ENCODE measurements at regions not wholly inside any gene's neighbourhood (a gene's known extent, or its start where the extent isn't known, plus 50 kb on each side); places are given as distances from the start of the nearest gene placed in this dataset.

DNA sequence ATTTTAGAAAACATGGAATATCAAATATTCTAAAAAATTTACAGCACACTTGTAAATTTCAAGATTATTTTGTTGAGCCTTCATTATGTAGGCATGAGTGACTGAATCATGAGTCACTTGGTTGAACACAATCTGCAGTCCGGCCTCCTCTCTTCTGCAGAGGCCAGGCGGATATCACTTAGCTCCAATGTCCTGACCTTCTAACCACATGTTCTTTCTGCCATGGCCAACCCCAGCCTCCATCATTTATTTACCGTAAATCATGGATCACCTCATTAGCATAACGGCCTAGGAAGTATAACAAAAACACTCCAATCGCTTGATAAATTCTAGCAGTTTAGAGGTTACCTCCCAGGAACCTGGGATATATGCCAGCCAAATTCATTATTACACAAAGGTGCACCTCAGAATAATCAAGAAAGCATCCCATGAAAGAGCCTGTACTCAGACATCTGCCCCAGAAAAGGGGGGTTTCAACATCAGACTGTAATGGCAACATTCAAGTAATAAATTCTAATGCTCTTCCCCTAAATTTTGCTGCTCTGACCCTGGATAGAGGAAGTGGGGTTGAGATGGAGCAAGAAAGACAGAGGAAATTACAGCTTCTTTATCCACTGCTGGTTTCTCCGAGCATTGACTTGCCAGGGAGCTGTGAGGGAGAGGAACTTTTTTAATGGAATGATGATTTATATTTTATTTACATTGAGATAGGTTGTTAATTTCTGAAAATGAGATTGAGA lies 2153.6 kb upstream of the AGA start:
- BruUV-seq (replicated peaks), result no TSS peak
- Histone ChIP-seq H3K9me3 (replicated peaks; ENCODE audit: control insufficient read depth, insufficient read depth, low read length) (no peaks in the 10 kb centered on the region), H3K4me3 (no peak overlapping the region), H3K27ac (ENCODE audit: control insufficient read depth, insufficient read depth) (no peak overlapping the region), H3K79me2 (ENCODE audit: control insufficient read depth, insufficient read depth, low read length) (no peaks in the 10 kb centered on the region), H4K20me1 (ENCODE audit: control insufficient read depth, insufficient read depth) (no peaks in the 10 kb centered on the region), H3K36me3 (ENCODE audit: control insufficient read depth in 2 of 2, insufficient read depth in 2 of 2, low read length in 1 of 2) (no peaks in the 10 kb centered on the region), H3K9ac (ENCODE audit: control insufficient read depth, insufficient read depth, low read length) (no peak overlapping the region), H2AFZ (ENCODE audit: control insufficient read depth, low read depth, low read length) (no peak overlapping the region), H3K4me2 (ENCODE audit: control insufficient read depth, insufficient read depth) (no peak overlapping the region), H3K27me3 (replicated peaks in 1 of 2; ENCODE audit: control insufficient read depth in 2 of 2, insufficient read depth in 2 of 2, low read length in 1 of 2) (no peaks in the 10 kb centered on the region), H3K4me1 (ENCODE audit: control insufficient read depth, insufficient read depth, low read length) (no peaks in the 10 kb centered on the region)
- intact Hi-C loops (cut with micrococcal nuclease; ENCODE audit: unreplicated experiment), result no loop called here
- FAIRE-seq, result no peak
- ChIA-PET CTCF (no interaction called here), SMC1A (ENCODE audit: uncharacterized antibody, unreplicated experiment) (no interaction called here), RAD21 (ENCODE audit: unreplicated experiment) (no interaction called here), POLR2A (no interaction called here)
- ATAC-seq, result no peak
- no peak for DNase-seq (ENCODE audit: low read depth, low spot score)
- WGBS (ENCODE audit: insufficient coverage, insufficient replicate concordance, low lambda C conversion rate, missing lambda C conversion rate), result 34% methylated on average over 6 of the region's 6 CpGs
- in situ Hi-C loops (cut with MboI), result no loop called here
- TF ChIP-seq KAT2A (conservative IDR thresholded peaks at IDR 0.05; ENCODE audit: control insufficient read depth, low read depth, low read length), result no peak
- no peak for TF ChIP-seq GABPA (IDR thresholded peaks at IDR 0.05; ENCODE audit: low read depth)
- TF ChIP-seq HDAC2 (IDR thresholded peaks at IDR 0.05), result no peak
- TF ChIP-seq SIN3A (IDR thresholded peaks at IDR 0.05; ENCODE audit: low read depth, low read length), result no peak
- no peak for TF ChIP-seq CREM (IDR thresholded peaks at IDR 0.05; ENCODE audit: low read depth)
- no peak for TF ChIP-seq RFX5 (IDR thresholded peaks at IDR 0.05; ENCODE audit: low read depth, low read length)
- TF ChIP-seq PML (IDR thresholded peaks at IDR 0.05; ENCODE audit: low read length), result no peak
- no peak for TF ChIP-seq BACH1 (IDR thresholded peaks at IDR 0.05; ENCODE audit: borderline replicate concordance)
- no peak for TF ChIP-seq EGR1 (IDR thresholded peaks at IDR 0.05; ENCODE audit: borderline replicate concordance in 1 of 2, low read depth in 2 of 2, low read length in 2 of 2)

DNA sequence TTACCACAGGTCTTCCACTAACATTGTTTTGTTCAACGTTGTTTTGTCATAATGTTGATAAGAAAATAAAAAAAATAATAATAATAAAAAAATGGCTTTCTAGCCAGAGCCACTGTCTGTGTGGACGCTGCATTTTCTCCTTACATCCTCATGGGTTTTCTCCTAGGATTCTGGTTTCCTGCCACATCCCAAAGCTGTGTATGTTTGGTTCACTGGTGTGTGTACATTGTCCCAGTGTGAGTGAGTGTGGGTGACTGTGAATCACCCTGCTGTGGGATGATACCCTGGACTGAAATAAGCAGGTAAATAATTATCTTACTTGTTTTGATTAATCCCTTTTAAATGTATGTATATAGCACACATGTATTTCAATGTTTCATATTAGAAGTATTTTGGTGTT lies 2154.4 kb upstream of the AGA start:
- Histone ChIP-seq H3K4me3 (no peak overlapping the region), H3K9ac (ENCODE audit: control insufficient read depth, insufficient read depth, low read length) (no peak overlapping the region), H3K27ac (ENCODE audit: control insufficient read depth, insufficient read depth) (no peak overlapping the region), H3K9me3 (replicated peaks; ENCODE audit: control insufficient read depth, insufficient read depth, low read length) (no peaks in the 10 kb centered on the region), H4K20me1 (ENCODE audit: control insufficient read depth, insufficient read depth) (no peaks in the 10 kb centered on the region), H3K36me3 (ENCODE audit: control insufficient read depth in 2 of 2, insufficient read depth in 2 of 2, low read length in 1 of 2) (no peaks in the 10 kb centered on the region), H3K4me1 (ENCODE audit: control insufficient read depth, insufficient read depth, low read length) (no peaks in the 10 kb centered on the region), H3K27me3 (replicated peaks in 1 of 2; ENCODE audit: control insufficient read depth in 2 of 2, insufficient read depth in 2 of 2, low read length in 1 of 2) (no peaks in the 10 kb centered on the region), H3K4me2 (ENCODE audit: control insufficient read depth, insufficient read depth) (no peak overlapping the region), H2AFZ (ENCODE audit: control insufficient read depth, low read depth, low read length) (no peak overlapping the region), H3K79me2 (ENCODE audit: control insufficient read depth, insufficient read depth, low read length) (no peaks in the 10 kb centered on the region)
- ChIA-PET SMC1A (ENCODE audit: uncharacterized antibody, unreplicated experiment) (no interaction called here), RAD21 (ENCODE audit: unreplicated experiment) (no interaction called here), POLR2A (no interaction called here), CTCF (no interaction called here)
- WGBS (ENCODE audit: insufficient coverage, insufficient replicate concordance, low lambda C conversion rate, missing lambda C conversion rate), result 0% methylated on average over 2 of the region's 2 CpGs
- TF ChIP-seq, protein P1, sequence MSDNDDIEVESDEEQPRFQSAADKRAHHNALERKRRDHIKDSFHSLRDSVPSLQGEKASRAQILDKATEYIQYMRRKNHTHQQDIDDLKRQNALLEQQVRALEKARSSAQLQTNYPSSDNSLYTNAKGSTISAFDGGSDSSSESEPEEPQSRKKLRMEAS (IDR thresholded peaks at IDR 0.05; ENCODE audit: low read depth, low read length), result no peak
- TF ChIP-seq CBFB (IDR thresholded peaks at IDR 0.05; ENCODE audit: low read depth), result no peak
- no peak for DNase-seq (ENCODE audit: low read depth, low spot score)
- intact Hi-C loops (cut with micrococcal nuclease; ENCODE audit: unreplicated experiment) (no loop called here), in situ Hi-C loops (cut with MboI) (no loop called here)
- FAIRE-seq, result no peak
- no TSS peak for BruUV-seq (replicated peaks)
- ATAC-seq, result no peak

All from GM12878 (cell line).